ENCODE measurements at regions not wholly inside any gene's neighbourhood (a gene's known extent, or its start where the extent isn't known, plus 50 kb on each side); places are given as distances from the start of the nearest gene placed in this dataset.
A peak's percentile ranks its signal among the peaks of the same experiment; 100 is the strongest.

- DNase-seq (ENCODE audit: low read depth in 2 of 3, low spot score in 1 of 3), result peak in 1 of 3 donors; percentile 46
These were observed 76.7 kb upstream of the WNT7B start for GRCh38 chr22:46053563-46054090.

DNA sequence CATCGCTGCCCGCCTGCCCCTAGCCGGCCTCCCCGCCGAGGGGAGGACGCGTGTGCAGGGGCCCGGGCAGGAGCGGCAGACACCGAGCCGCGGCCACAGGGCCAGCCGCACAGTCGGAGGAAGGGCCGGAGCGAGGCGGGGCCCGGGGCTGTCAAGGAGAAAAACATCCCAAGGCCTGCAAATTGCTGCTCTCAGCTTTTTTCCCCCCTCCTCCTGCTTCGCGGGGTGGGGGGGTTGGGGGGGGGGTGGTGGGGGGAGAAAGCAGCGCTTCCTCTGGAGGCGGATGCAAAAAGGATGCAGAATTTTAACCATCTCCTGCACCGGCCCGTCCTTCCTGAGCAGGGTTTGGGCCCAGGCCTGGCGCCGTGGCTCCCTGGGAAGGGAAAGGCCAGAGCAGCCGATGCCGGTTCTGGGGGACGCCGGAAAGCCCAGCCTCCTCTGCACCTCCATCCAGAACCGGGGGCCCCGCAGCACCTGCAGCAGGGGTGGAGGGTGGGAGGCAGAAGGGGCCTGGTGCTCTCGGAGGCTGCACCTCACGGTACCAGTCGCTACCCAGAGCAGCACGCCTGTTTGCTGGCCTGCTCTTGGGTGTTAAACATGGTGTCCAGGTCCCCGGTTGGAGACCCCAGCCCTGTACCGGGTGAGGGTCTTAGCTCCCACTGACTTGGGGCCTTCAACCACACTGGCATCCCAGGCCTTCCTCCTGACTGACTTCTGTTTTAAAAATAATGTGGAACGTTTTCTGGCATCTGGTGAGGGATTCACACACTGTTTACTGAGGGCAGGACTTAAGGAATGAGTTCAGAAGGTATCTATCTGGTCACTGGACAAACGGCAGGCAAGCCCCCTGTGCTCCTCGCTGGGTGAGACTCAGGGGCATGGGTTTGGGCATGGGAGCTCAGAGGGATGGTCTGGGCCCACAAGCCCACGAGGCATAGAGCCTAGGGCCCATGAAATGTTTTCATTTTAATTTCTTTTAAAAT lies 77.4 kb upstream of the WNT7B start:
- no peak for DNase-seq (ENCODE audit: low read depth in 2 of 3, low spot score in 1 of 3)

GRCh38 chr22:46055181-46055875 lies 78.4 kb upstream of the WNT7B start:
- DNase-seq (ENCODE audit: low read depth in 2 of 3, low spot score in 1 of 3), result no peak

GRCh38 chr22:46055911-46056545 lies 79.1 kb upstream of the WNT7B start:
- DNase-seq (ENCODE audit: low read depth in 2 of 3, low spot score in 1 of 3), result no peak

DNA sequence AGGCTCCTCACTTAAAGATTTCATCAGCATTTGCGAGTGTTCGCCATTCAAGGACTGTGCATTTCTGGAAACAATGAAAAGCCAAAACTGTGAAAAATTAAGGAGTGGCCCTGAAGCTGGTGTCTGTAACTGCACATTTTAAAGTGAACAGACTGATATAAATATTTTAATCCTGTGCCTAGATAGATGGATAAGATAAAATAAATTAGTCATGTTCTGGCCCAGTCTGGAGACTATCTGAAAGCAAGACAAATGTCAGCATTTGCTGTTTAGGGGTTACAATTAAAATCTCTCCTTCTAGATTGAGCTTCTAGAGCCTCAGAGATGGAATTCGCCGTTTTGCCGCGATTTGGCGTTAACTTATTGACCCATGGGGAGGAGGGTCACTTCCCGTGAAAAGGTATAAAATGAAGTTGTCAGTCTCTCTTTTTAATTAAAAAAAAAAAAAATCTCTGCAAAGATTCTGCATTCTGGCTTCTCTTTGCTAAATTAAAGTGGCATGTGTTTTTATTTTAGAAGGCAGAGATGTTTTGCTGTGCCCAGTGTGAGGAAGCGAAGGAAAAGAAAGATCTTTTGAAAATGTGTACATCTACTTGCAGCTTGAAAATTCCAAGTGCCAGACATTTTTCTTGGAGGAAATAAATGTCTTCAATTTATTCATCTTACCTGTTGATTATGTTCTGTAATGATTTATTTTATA lies 79.7 kb upstream of the WNT7B start:
- DNase-seq (ENCODE audit: low read depth in 2 of 3, low spot score in 1 of 3), result no peak

GRCh38 chr22:46057246-46058090 lies 80.5 kb upstream of the WNT7B start:
- DNase-seq (ENCODE audit: low read depth in 2 of 3, low spot score in 1 of 3), result no peak

DNA sequence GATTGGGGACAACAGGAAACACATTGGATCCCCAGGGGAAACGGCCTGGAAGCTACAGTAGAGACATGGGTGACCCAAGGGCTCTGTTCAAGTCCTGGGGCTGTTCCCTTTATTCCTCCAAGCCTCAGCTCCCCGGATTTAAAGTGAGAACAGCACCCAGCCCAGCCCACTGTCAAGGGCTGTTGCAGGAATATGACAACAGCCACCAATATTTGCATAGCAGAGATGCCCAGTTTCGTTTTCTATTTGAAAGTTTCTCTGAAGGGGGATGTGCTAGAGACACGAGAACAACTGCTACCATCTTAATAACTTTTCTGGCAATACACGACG lies 81.1 kb upstream of the WNT7B start:
- no peak for DNase-seq (ENCODE audit: low read depth in 2 of 3, low spot score in 1 of 3)

DNA sequence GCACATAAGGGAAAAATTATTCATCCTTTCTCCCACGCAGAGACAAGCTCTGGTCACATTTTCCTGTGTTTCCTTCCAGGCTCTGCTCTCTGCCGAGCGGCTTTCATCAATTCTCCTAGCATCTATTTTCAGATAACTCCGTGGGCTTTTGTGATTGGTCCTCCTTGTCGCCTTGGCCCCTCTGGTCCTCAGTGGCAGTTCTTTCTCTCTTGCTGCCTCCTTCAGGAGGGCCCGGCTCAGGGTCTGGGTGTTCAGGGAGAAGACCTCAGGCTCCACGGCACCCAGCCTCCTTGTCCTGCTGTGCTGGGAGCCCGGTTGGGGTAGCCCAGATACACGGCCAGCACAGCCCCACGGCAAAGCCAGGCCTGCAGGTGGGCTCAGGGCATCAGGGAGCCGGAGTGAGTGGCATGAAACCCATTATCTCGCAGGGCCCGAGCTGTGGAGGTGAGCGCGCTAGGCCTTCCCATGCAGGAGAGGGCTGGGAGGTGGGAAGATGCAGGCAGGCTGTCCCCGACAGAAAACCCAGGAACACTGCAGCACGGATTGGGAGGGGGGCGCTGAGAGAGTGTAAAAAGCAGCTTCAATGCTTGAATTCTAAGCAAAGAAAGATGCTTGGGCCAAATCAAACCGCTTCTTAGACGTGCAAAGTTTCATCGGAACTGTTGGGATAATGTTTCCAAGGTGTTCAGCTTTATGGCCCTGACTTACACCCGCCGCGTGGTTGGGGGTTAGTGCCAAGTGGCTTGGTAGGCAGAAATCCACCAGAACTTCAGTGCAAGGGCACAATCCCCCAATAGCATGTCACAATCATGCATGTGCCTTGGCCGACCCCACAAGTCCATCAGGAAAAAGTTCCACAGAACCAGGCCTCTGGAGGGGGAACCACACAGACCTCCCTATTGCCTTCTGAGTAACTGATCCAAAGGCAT lies 81.9 kb upstream of the WNT7B start:
- no peak for DNase-seq (ENCODE audit: low read depth in 2 of 3, low spot score in 1 of 3)

DNA sequence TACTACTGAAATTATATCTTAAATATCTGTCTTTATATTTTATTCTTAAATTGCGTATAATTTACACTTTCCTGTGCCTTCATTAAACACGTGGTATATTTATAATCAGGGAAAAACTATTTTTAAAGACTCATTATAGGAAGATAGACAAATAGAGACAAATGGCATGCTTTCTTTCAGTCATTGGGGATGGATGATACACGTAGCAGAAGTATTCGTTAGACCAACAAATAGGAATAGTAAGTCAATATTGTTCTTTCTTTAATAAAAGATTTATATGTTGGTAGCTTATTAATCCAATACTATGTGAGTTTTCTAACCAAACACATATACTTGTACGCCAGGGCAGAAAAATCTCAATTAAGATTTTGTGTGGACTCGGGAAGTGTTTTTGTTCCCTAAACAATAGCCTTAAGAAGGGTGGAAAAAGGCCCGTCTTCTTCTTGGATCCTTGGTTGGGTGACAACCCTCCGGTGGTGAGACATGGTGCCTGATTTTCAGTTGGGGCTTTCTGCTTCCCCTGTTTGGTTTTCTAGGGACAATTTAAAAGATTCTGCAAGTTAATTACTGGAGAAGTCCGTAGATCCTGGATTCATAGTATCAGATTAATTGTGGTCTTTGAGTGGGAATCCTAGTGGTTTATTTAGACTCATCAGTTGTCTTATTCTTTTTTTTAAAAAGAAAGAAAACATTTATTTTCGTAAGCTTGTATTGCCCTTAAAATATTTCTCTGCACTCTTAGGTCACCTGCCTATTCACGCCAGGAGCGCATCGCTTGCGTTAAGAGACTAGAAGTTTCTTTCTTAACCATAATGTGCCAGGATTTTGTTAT lies 83.5 kb upstream of the WNT7B start:
- DNase-seq (ENCODE audit: low read depth in 2 of 3, low spot score in 1 of 3), result no peak

DNA sequence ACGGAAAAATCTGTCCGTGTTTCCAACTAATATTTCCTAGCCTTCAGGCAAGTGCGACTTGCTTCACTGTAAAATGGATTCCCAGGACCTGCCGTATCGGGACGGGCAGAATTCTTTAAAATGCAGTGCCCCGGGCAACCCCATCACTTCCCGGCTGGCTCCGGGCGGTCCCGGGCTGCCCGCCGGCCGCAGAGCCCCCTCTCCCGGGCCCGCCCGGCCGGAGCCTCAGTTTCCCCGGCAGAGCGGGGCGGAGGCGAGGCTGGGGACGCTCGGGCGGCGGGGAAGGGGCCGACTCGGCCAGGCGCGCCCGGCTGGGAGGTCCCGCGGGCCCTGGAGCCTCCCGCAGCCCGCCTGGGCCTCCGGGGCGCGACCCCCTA lies 84.2 kb upstream of the WNT7B start:
- DNase-seq (ENCODE audit: low read depth in 2 of 3, low spot score in 1 of 3), result no peak

DNA sequence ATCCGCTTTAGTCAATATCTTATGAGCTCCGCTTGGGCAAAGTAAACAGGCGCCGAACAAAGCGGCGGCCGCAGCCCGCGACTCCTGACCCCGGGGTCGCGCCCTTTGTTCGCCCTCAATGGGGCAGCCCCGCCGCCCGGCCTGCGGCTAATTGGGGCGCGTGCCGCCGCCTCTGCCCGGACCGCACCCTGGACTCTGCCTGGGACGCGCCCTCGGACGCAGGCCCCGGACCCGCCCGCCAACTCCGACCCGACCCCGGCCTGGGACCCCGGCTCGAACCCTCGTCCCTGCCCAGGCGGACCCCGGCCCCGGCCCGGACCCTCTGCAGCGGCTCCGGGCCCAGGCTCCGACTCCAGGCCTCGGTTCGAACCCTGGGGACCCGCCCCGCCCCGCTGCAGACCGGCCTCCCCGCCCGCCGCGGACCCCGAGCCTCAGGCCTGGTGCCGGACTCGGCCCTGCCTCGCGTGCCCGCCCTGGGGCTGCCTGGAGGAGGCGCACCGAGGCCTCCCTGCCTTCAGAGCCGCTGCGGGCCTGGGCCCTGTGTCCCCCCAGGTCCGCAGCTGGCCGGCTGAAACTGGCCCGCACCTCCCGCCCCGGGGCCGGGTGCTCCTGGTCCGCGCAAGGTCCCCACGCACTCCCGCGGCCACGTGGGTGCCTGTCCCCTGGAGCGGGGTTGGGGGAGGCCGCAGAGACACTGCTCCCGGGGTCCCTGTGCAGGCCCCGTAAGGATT lies 84.7 kb upstream of the WNT7B start:
- no peak for DNase-seq (ENCODE audit: low read depth in 2 of 3, low spot score in 1 of 3)

- no peak for DNase-seq (ENCODE audit: low read depth in 2 of 3, low spot score in 1 of 3)
These were observed 85.3 kb upstream of the WNT7B start for GRCh38 chr22:46062232-46062615.

DNA sequence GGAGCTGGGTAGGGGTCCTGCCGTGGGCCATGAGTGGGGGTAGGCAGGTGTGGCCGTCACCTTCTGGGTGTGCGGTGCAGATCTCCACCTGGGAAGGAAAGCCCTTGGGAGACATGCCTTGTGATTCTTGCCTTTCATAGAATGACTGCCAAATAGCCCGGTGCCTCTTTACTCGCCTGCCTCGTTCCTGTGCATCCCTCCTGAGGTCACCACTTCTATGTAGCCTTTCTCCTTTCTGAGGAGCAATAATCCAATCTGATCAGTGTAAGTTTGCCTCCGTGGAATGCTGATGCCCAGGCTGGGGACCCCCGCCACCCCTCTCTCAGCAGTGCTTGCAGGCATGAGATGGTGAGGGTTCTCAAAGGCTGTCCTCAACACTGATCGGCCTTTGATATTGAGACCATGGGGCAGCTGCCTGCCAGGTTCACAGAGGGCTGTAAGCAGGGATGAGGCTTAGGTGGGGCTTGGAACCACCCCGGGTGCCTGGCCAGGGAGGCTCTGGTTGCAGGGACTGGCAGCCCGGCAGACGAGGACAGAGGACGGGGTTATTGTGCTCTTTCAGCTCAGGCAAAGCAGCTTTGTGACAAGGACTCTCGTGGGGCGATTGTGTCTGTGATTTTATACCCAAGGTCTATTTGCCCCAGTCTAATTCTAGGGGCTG lies 86.1 kb upstream of the WNT7B start:
- no peak for DNase-seq (ENCODE audit: low read depth in 2 of 3, low spot score in 1 of 3)

DNA sequence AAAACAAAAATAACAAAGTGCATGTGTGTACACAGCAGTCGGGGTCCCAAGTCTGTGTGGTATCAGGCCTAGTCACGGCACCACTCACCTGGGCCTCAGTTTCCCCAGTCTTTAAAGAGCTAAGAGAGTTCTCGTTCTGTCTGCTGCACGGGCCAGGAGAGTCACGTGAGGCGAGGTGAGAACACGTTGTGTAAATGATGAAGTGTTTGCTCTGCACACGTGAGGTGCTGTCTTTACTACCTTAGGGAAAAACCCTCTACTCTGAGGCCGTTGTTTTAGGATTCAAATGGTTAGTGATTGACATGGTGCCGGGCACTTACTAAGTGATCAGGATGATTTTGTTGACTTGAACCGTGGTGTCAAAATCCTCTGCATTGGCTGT lies 86.5 kb upstream of the PPARA start:
- DNase-seq (ENCODE audit: low read depth in 2 of 3, low spot score in 1 of 3), result no peak

GRCh38 chr22:46064228-46064965 lies 85.9 kb upstream of the PPARA start:
- DNase-seq (ENCODE audit: low read depth in 2 of 3, low spot score in 1 of 3), result no peak

DNA sequence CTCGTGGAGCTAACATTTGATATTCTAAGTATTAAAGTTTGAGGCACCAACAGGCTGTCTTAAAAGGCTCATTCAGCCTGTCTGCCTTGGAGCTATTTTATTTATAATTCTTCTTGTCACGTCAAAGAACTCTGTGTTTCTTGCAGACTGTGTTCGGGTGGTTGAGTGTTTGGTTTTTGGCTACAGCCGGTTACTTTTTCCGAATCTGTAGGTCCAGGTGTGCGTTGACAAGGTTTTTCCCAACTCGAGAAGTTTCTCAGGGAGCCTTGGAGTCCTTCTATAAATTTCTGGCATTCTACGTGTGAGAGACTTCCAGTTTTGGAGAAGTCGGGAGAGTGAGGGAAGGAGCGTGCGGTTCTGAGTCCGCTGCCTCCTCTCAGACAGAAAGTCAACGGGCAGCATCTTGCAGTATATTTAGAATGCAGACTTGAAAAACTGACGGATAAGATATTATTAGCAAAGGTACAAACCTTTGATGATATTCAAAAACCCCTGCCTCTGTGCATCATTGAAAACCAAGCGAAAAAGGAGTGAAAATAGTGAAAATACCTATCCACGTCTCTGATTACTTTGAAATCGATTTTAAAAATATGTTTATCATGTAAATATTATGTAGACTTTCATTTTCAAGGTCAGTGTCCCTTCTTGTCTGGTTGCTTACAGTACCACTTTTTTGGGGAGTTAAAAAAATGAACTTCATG lies 85.2 kb upstream of the PPARA start:
- no peak for DNase-seq (ENCODE audit: low read depth in 2 of 3, low spot score in 1 of 3)

All from stimulated activated CD4-positive, alpha-beta T cell treated with anti-CD3 and anti-CD28 coated beads, Interleukin-12 subunit alpha, Interleukin-12 subunit beta, amount 100 ng/mL, for 48 hours (primary cell).